DOHH2 (cell line): ENCODE measurements at regions not wholly inside any gene's neighbourhood (a gene's known extent, or its start where the extent isn't known, plus 50 kb on each side); places are given as distances from the start of the nearest gene placed in this dataset.

Experiments
- CTCF ChIP-seq: fragments of 200-600 bp; sonication (generic); IDR thresholded peaks from one replicate; pipeline ENCODE4 v1.5.1; 2014; ENCODE audit warnings: antibody characterized with exemption, mild to moderate bottlenecking, low read depth, low read length; ENCODE audit not compliant: poor library complexity, severe bottlenecking
- EZH2phosphoT487 ChIP-seq: fragments of 200-600 bp; sonication (generic); IDR thresholded peaks from 2 replicates; pipeline ENCODE4 v1.6.1; 2017; ENCODE audit warnings: borderline replicate concordance, mild to moderate bottlenecking, antibody characterized with exemption, low read length, moderate library complexity, mixed read lengths

- TF ChIP-seq CTCF (no peak), EZH2phosphoT487 (no peak)
Observed at GRCh38 chr4:187840814-187841213, 154.8 kb upstream of the ZFP42 start.
